WTC11 (cell line): ENCODE measurements at regions not wholly inside any gene's neighbourhood (a gene's known extent, or its start where the extent isn't known, plus 50 kb on each side); places are given as distances from the start of the nearest gene placed in this dataset.

Experiments used
- ATAC-seq: fragments of 200-7000 bp; cut with Tn5 transposase; 2 replicates; pipeline ENCODE4 v1.10.0; 2021; ENCODE audit warnings: mild to moderate bottlenecking, moderate library complexity
- CTCF ChIA-PET: fragments of 300-600 bp; sonication (Branson Sonifier 250); formaldehyde crosslinking; loops from one replicate; lab custom pipeline; 2021; ENCODE audit warnings: antibody characterized with exemption; lab: Charles Lee
- POLR2A ChIA-PET: fragments of 350-600 bp; sonication (Branson Sonifier 250); formaldehyde crosslinking; loops from one replicate; lab custom pipeline; 2021; ENCODE audit warnings: antibody characterized with exemption; lab: Charles Lee
- DNase-seq: peaks from one replicate; pipeline ENCODE4 v3.0.0; 2021; ENCODE audit warnings: low spot score
- H3K27ac Mint-ChIP-seq: 2 replicates; pipeline ENCODE4 v1.8.0; 2021; ENCODE audit warnings: mixed read lengths
- H3K27me3 Mint-ChIP-seq: 2 replicates; pipeline ENCODE4 v1.8.0; 2021; ENCODE audit warnings: low read depth, mild to moderate bottlenecking, moderate library complexity, mixed read lengths
- H3K36me3 Mint-ChIP-seq: 2 replicates; pipeline ENCODE4 v1.8.0; 2021; ENCODE audit warnings: mixed read lengths
- H3K4me1 Mint-ChIP-seq: 2 replicates; pipeline ENCODE4 v1.8.0; 2022; ENCODE audit warnings: mixed read lengths
- H3K4me3 Mint-ChIP-seq: 2 replicates; pipeline ENCODE4 v1.8.0; 2021; ENCODE audit warnings: mild to moderate bottlenecking, moderate library complexity, mixed read lengths
- H3K9me3 Mint-ChIP-seq: 2 replicates; pipeline ENCODE4 v1.8.0; 2021; ENCODE audit warnings: mixed read lengths
- GTF2I ChIP-seq: fragments of 250-450 bp; sonication (Bioruptor Pico); conservative IDR thresholded peaks from 2 replicates; pipeline ENCODE4 v1.4.0; 2021; ENCODE audit warnings: mild to moderate bottlenecking
- JAZF1 ChIP-seq: fragments of 250-450 bp; sonication (Bioruptor Pico); IDR thresholded peaks from 2 replicates; pipeline ENCODE4 v1.9.0; 2021; ENCODE audit warnings: moderate library complexity, mild to moderate bottlenecking, inconsistent platforms
- MXD4 ChIP-seq: fragments of 250-450 bp; sonication (Bioruptor Pico); IDR thresholded peaks from 2 replicates; pipeline ENCODE4 v1.8.0; 2021; ENCODE audit warnings: mild to moderate bottlenecking, moderate library complexity, borderline replicate concordance
- MYBL2 ChIP-seq: sonication (generic); formaldehyde crosslinking; IDR thresholded peaks from 2 replicates; pipeline ENCODE4 v1.8.1; 2023; ENCODE audit warnings: mild to moderate bottlenecking, moderate library complexity, missing genetic modification reagents
- NFE2L1 ChIP-seq: sonication (generic); formaldehyde crosslinking; IDR thresholded peaks from 2 replicates; pipeline ENCODE4 v1.8.1; 2023; ENCODE audit warnings: missing genetic modification reagents
- NR3C1 ChIP-seq: sonication (generic); formaldehyde crosslinking; conservative IDR thresholded peaks from 2 replicates; pipeline ENCODE4 v1.8.1; 2023; ENCODE audit warnings: low read depth, mild to moderate bottlenecking, missing genetic modification reagents
- TP53 ChIP-seq: sonication (generic); formaldehyde crosslinking; IDR thresholded peaks from 2 replicates; pipeline ENCODE4 v1.8.1; 2023; ENCODE audit warnings: mild to moderate bottlenecking, missing genetic modification reagents
- ZNF121 ChIP-seq: sonication (generic); formaldehyde crosslinking; IDR thresholded peaks from 2 replicates; pipeline ENCODE4 v1.8.0; 2023; ENCODE audit warnings: missing genetic modification reagents
- TF ChIP-seq, protein P1 (sequence below): sonication (generic); formaldehyde crosslinking; IDR thresholded peaks from 2 replicates; pipeline ENCODE4 v1.8.0; 2022; ENCODE audit warnings: mild to moderate bottlenecking, missing genetic modification reagents
- TF ChIP-seq, protein P2 (sequence below): sonication (generic); formaldehyde crosslinking; IDR thresholded peaks from 2 replicates; pipeline ENCODE4 v1.8.1; 2022; ENCODE audit warnings: missing genetic modification reagents, borderline replicate concordance
- TF ChIP-seq, protein P3 (sequence below): sonication (generic); formaldehyde crosslinking; IDR thresholded peaks from 2 replicates; pipeline ENCODE4 v1.8.1; 2022; ENCODE audit warnings: low read depth, missing genetic modification reagents, borderline replicate concordance
- TF ChIP-seq, protein P4 (sequence below): fragments of 250-450 bp; sonication (Bioruptor Pico); IDR thresholded peaks from 2 replicates; pipeline ENCODE4 v2.1.2; 2022; ENCODE audit warnings: mild to moderate bottlenecking, moderate library complexity
- TF ChIP-seq, protein P5 (sequence below): fragments of 250-450 bp; sonication (Bioruptor Pico); IDR thresholded peaks from 2 replicates; pipeline ENCODE4 v1.8.0; 2021; ENCODE audit warnings: mild to moderate bottlenecking
- TF ChIP-seq, protein P6 (sequence below): sonication (generic); formaldehyde crosslinking; IDR thresholded peaks from 2 replicates; pipeline ENCODE4 v1.8.1; 2022; ENCODE audit warnings: mild to moderate bottlenecking, moderate library complexity, missing genetic modification reagents
- TF ChIP-seq, protein P7 (sequence below): fragments of 250-450 bp; sonication (Bioruptor Pico); conservative IDR thresholded peaks from 2 replicates; pipeline ENCODE4 v1.9.0; 2021; ENCODE audit warnings: mild to moderate bottlenecking

DNA sequence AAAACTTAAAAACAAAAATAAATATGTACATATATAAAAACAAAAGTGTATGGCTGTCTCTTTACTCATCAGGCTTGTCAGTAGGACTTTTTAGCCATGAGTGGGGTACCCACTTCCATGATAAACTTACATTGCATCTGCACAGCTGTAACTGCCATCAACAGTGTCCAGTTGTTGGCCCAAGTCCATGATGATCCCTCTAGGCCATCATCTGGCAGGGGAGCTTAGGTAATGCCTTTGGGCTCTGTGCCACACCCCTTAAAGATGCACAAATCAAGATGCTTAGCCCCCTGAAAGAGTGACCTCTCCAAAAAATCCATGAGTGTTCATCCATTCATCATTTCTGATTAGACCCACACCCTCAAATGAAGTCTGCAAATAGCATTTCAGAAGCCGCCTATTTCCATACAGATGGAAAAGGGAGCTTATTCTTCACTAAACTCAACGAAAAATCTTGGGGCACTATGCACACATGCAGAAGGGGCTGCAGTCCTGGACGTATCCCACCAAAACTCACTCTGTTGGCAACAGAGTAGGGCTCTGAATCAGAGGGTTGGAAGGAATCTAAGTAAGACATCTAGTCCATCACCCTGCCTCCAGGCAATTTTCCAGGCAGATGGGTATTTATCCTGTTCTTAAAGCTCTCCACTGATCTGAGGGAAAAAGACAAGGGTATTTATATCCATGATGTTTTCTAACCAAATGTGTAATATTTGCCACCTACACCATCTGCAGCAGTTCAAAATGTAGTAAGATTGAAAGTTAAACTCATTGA, 691.0 kb downstream of the ZEB2 start (continued):
- TF ChIP-seq TP53 (CRISPR knock-in tag) (no peak), ZNF121 (CRISPR knock-in tag) (no peak), JAZF1 (CRISPR knock-in tag) (no peak), MYBL2 (CRISPR knock-in tag) (no peak)
- TF ChIP-seq, protein P1, sequence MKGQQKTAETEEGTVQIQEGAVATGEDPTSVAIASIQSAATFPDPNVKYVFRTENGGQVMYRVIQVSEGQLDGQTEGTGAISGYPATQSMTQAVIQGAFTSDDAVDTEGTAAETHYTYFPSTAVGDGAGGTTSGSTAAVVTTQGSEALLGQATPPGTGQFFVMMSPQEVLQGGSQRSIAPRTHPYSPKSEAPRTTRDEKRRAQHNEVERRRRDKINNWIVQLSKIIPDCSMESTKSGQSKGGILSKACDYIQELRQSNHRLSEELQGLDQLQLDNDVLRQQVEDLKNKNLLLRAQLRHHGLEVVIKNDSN (CRISPR knock-in tag), result no peak

DNA sequence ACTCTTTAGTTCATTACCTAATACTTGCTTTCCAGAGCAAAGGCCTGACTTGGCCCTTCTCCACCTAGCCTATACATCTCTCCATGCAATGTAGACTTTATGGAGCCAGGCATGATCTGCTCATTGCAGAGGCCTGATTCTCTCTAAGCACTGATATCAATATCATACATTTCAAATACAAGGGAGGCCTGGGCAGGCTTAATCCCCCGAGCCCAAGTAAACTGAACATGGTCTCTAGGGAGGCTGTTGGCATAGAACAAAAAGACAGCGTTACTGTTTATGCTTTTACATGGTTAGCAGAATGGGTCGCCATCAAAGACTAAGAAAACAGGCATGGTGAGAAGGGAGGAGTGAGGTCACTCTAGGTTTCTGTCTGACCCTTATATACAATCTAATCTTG, 695.1 kb downstream of the ZEB2 start:
- DNase-seq (no peak), ATAC-seq (no peak)
- Mint-ChIP-seq H3K4me1 (peaks cover 51% of the 10 kb centered on the region), H3K36me3 (no peaks in the 10 kb centered on the region), H3K4me3 (no peak overlapping the region), H3K27me3 (no peaks in the 10 kb centered on the region; the same call in 1 of the 2 replicates), H3K9me3 (no peaks in the 10 kb centered on the region), H3K27ac (no peak overlapping the region)
- CTCF ChIA-PET, result no interaction called here
- POLR2A ChIA-PET, result no interaction called here
- TF ChIP-seq, protein P2, sequence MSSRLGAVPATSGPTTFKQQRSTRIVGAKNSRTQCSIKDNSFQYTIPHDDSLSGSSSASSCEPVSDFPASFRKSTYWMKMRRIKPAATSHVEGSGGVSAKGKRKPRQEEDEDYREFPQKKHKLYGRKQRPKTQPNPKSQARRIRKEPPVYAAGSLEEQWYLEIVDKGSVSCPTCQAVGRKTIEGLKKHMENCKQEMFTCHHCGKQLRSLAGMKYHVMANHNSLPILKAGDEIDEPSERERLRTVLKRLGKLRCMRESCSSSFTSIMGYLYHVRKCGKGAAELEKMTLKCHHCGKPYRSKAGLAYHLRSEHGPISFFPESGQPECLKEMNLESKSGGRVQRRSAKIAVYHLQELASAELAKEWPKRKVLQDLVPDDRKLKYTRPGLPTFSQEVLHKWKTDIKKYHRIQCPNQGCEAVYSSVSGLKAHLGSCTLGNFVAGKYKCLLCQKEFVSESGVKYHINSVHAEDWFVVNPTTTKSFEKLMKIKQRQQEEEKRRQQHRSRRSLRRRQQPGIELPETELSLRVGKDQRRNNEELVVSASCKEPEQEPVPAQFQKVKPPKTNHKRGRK (CRISPR knock-in tag), result no peak

DNA sequence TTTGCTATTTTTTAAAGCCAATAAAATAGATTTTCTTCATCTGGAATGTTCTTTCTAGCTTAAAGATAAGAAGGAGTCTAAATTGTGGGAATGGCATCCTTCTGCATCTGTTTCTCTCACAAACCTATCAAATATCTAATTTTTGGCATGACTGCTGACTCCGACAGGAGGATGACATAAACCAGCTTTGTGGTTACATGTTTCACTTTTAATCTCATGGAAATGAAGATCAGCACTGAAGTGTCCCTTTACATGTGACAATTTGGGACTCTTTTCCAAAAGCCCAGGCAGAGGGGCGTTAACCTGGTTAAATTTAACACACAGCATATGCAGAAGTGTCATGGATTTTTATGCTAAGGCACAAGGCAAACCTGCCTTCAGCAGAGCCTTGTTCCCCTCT, 694.7 kb downstream of the ARHGAP15 start:
- DNase-seq, result no peak

DNA sequence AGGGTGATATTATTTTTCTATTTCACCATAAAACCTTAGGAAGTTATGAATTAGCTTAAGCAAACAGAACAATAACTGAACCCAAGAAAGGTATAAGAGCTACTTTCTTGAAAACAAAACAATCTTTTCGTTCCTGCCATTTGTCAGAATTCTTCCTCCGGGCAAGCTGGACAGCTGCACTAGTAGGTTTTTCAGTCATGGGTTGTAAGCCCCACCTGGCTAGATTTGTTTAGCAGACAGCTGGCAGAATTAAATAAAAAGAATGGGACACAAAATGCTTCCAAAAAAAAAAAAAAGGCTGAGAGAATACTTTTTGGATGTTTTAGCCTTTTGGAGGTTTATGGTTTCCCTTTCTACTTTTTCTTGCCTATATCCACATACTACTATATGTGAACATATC, 694.1 kb downstream of the ARHGAP15 start:
- CTCF ChIA-PET, result interaction anchor here (0.6 kb wide), 1 partner anchor 22 kb away, joined by 4 read pairs; no protein-coding TSS in a partner anchor
- POLR2A ChIA-PET, result interaction anchor here (0.7 kb wide), 1 partner anchor 9 kb away, joined by 5 read pairs; no protein-coding TSS in a partner anchor
- H3K36me3 Mint-ChIP-seq, result no peaks in the 10 kb centered on the region
- no peaks in the 10 kb centered on the region for H3K9me3 Mint-ChIP-seq
- H3K27ac Mint-ChIP-seq, result no peak overlapping the region
- no peak overlapping the region for H3K4me3 Mint-ChIP-seq
- DNase-seq, result no peak
- peaks cover 57% of the 10 kb centered on the region for H3K4me1 Mint-ChIP-seq
- no peak for ATAC-seq
- no peaks in the 10 kb centered on the region; the same call in 1 of the 2 replicates for H3K27me3 Mint-ChIP-seq
- TF ChIP-seq GTF2I (CRISPR knock-in tag) (no peak), MXD4 (CRISPR knock-in tag) (no peak), NFE2L1 (CRISPR knock-in tag) (no peak)
- TF ChIP-seq, protein P3, sequence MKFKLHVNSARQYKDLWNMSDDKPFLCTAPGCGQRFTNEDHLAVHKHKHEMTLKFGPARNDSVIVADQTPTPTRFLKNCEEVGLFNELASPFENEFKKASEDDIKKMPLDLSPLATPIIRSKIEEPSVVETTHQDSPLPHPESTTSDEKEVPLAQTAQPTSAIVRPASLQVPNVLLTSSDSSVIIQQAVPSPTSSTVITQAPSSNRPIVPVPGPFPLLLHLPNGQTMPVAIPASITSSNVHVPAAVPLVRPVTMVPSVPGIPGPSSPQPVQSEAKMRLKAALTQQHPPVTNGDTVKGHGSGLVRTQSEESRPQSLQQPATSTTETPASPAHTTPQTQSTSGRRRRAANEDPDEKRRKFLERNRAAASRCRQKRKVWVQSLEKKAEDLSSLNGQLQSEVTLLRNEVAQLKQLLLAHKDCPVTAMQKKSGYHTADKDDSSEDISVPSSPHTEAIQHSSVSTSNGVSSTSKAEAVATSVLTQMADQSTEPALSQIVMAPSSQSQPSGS (CRISPR knock-in tag), result no peak
- TF ChIP-seq, protein P4, sequence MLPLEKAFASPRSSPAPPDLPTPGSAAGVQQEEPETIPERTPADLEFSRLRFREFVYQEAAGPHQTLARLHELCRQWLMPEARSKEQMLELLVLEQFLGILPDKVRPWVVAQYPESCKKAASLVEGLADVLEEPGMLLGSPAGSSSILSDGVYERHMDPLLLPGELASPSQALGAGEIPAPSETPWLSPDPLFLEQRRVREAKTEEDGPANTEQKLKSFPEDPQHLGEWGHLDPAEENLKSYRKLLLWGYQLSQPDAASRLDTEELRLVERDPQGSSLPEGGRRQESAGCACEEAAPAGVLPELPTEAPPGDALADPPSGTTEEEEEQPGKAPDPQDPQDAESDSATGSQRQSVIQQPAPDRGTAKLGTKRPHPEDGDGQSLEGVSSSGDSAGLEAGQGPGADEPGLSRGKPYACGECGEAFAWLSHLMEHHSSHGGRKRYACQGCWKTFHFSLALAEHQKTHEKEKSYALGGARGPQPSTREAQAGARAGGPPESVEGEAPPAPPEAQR (CRISPR knock-in tag), result no peak
- TF ChIP-seq, protein P5, sequence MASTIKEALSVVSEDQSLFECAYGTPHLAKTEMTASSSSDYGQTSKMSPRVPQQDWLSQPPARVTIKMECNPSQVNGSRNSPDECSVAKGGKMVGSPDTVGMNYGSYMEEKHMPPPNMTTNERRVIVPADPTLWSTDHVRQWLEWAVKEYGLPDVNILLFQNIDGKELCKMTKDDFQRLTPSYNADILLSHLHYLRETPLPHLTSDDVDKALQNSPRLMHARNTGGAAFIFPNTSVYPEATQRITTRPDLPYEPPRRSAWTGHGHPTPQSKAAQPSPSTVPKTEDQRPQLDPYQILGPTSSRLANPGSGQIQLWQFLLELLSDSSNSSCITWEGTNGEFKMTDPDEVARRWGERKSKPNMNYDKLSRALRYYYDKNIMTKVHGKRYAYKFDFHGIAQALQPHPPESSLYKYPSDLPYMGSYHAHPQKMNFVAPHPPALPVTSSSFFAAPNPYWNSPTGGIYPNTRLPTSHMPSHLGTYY (CRISPR knock-in tag), result no peak

More for the DNA sequence above, 694.7 kb downstream of the ARHGAP15 start:
- TF ChIP-seq, protein P6, sequence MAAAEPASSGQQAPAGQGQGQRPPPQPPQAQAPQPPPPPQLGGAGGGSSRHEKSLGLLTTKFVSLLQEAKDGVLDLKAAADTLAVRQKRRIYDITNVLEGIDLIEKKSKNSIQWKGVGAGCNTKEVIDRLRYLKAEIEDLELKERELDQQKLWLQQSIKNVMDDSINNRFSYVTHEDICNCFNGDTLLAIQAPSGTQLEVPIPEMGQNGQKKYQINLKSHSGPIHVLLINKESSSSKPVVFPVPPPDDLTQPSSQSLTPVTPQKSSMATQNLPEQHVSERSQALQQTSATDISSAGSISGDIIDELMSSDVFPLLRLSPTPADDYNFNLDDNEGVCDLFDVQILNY (CRISPR knock-in tag), result no peak
- TF ChIP-seq NR3C1 (CRISPR knock-in tag), result no peak
- TF ChIP-seq, protein P7, sequence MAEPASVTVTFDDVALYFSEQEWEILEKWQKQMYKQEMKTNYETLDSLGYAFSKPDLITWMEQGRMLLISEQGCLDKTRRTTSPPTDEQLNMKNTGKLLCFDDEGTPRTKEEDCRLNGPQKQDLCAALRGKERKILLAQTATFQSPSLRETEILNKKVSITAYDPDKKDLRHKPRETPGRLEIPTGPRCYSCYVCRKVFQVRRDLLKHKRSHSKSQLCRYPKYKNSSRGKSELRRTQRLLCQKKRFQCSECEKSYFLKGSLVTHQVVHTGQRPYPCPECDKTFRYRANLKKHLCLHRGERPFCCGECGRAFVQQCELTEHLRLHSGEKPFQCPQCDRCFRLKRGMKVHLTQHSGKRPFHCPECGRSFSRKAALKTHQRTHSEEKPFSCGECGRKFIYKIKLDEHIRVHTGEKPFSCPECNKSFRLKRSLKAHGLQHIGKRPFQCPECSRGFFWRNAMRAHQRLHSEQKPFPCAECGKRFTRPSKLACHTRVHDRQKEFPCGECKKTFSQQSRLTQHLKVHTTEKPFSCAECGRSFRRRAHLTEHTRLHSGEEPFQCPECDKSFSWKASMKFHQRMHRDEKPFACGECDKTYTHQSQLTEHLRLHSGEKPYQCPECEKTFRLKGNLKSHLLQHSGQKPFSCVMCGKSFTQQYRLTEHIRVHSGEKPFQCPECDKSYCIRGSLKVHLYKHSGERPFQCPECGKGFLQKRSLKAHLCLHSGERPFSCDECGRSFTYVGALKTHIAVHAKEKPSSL (CRISPR knock-in tag), result no peak
- TF ChIP-seq, protein P4 (CRISPR knock-in tag), result no peak
- CTCF ChIA-PET, result no interaction called here
- peaks cover 57% of the 10 kb centered on the region for H3K4me1 Mint-ChIP-seq
- H3K4me3 Mint-ChIP-seq, result no peak overlapping the region
- no peak overlapping the region for H3K27ac Mint-ChIP-seq
- no peak for ATAC-seq
- no peaks in the 10 kb centered on the region; the same call in 1 of the 2 replicates for H3K27me3 Mint-ChIP-seq
- H3K36me3 Mint-ChIP-seq, result no peaks in the 10 kb centered on the region
- POLR2A ChIA-PET, result no interaction called here
- H3K9me3 Mint-ChIP-seq, result no peaks in the 10 kb centered on the region
